Nephron progenitor cell (in vitro differentiated cells): ENCODE measurements at regions not wholly inside any gene's neighbourhood (a gene's known extent, or its start where the extent isn't known, plus 50 kb on each side); places are given as distances from the start of the nearest gene placed in this dataset.

ENCODE experiments used
- DNase-seq: peaks from one replicate; pipeline ENCODE4 v3.0.0; 2021
- H3K27ac Mint-ChIP-seq: 2 replicates; pipeline ENCODE4 v1.8.0; 2021; ENCODE audit warnings: mild to moderate bottlenecking, moderate library complexity, mixed read lengths
- H3K27me3 Mint-ChIP-seq: 2 replicates; pipeline ENCODE4 v1.8.0; 2021; ENCODE audit warnings: mild to moderate bottlenecking, low read depth, mixed read lengths; ENCODE audit not compliant: poor library complexity
- H3K36me3 Mint-ChIP-seq: 2 replicates; pipeline ENCODE4 v1.8.0; 2021; ENCODE audit warnings: low read depth, mixed read lengths
- H3K4me1 Mint-ChIP-seq: 2 replicates; pipeline ENCODE4 v1.8.0; 2021; ENCODE audit warnings: mixed read lengths
- H3K4me3 Mint-ChIP-seq: 2 replicates; pipeline ENCODE4 v1.8.0; 2021; ENCODE audit warnings: mild to moderate bottlenecking, moderate library complexity, mixed read lengths
- H3K9me3 Mint-ChIP-seq: 2 replicates; pipeline ENCODE4 v1.8.0; 2021; ENCODE audit warnings: mild to moderate bottlenecking, moderate library complexity, mixed read lengths
- TF ChIP-seq, protein P1 (sequence below): fragments of 200-600 bp; sonication (generic); IDR thresholded peaks from 2 replicates; pipeline ENCODE4 v1.5.0; 2021; ENCODE audit warnings: antibody characterized with exemption

DNA sequence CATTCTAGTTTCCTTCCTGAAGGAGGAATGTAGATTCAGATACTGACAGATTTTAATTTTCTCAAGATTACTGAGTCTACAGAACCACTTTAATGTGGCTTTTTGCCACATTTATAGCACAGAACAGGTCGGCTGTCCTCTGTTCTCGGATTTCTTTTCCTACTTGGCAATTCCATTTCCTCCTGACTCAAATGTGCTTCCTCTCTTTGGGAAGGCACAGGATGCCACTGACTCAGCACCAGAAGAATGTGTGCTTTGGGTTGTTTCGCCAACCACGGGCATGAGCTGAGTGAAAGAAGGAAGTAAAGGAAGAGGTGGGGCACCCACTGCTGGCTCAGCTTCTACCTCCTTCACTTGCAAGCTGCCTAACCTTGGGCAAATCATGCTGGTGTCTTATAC lies 970.6 kb upstream of the ACVR2A start:
- no peaks in the 10 kb centered on the region for H3K27me3 Mint-ChIP-seq
- H3K36me3 Mint-ChIP-seq, result no peaks in the 10 kb centered on the region
- no peaks in the 10 kb centered on the region for H3K9me3 Mint-ChIP-seq
- H3K27ac Mint-ChIP-seq, result no peak overlapping the region
- no peak for DNase-seq
- no peaks in the 10 kb centered on the region for H3K4me1 Mint-ChIP-seq
- H3K4me3 Mint-ChIP-seq, result no peak overlapping the region
- TF ChIP-seq, protein P1, sequence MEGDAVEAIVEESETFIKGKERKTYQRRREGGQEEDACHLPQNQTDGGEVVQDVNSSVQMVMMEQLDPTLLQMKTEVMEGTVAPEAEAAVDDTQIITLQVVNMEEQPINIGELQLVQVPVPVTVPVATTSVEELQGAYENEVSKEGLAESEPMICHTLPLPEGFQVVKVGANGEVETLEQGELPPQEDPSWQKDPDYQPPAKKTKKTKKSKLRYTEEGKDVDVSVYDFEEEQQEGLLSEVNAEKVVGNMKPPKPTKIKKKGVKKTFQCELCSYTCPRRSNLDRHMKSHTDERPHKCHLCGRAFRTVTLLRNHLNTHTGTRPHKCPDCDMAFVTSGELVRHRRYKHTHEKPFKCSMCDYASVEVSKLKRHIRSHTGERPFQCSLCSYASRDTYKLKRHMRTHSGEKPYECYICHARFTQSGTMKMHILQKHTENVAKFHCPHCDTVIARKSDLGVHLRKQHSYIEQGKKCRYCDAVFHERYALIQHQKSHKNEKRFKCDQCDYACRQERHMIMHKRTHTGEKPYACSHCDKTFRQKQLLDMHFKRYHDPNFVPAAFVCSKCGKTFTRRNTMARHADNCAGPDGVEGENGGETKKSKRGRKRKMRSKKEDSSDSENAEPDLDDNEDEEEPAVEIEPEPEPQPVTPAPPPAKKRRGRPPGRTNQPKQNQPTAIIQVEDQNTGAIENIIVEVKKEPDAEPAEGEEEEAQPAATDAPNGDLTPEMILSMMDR, result no peak

DNA sequence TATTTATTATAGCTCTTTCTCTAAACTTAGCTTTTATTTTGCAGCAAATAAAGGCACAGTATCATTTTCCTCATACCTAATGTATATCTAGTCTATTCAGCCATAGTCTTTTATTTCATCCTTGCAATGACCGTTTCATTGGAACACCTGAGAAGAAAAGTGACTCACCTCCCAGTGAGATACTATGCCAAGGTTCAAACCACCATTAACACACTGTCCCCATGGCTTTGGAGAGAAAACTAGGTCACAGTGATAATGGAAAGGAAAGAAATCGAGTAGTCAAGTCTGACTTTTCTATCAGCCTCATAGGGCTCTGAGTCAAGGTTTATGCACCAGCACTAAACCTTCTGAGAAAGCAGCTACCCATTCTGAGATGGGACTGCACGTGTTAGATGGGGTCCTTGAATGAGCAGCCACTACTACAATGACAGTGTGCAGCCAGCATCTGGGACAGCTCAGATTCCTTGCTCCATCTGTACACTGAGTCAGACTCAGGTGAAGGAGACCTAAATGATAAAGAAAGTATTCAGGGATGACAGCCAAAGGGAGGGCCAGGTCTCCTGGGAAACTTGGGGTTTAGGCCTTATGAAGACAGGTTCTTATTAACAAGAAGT lies 971.1 kb upstream of the ACVR2A start:
- H3K36me3 Mint-ChIP-seq, result no peaks in the 10 kb centered on the region
- no peak overlapping the region for H3K27ac Mint-ChIP-seq
- no peak overlapping the region for H3K4me3 Mint-ChIP-seq
- H3K4me1 Mint-ChIP-seq, result no peaks in the 10 kb centered on the region
- no peaks in the 10 kb centered on the region for H3K27me3 Mint-ChIP-seq
- TF ChIP-seq, protein P1, result no peak
- no peaks in the 10 kb centered on the region for H3K9me3 Mint-ChIP-seq
- no peak for DNase-seq

DNA sequence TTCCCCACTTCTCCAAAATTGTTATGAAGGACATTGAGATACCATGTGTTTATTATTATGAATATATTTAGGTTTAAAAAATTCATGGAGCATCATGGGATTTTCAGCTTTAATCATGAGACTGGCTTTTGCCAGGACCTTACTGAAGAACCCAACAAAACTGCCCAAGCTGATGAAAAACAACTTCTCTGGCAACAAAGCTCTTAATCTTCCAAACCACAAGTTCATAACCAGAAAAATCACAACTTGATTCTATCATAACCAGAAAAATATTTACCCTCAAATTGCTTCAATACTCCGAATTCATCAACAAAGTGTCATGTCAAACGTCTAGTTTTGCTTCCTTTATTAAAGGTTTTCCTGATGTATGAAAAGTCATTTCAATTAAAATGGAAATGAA lies 971.8 kb upstream of the ACVR2A start:
- Mint-ChIP-seq H3K36me3 (no peaks in the 10 kb centered on the region), H3K9me3 (no peaks in the 10 kb centered on the region), H3K4me1 (no peaks in the 10 kb centered on the region), H3K4me3 (no peak overlapping the region), H3K27me3 (no peaks in the 10 kb centered on the region), H3K27ac (no peak overlapping the region)
- TF ChIP-seq, protein P1, result no peak
- no peak for DNase-seq

DNA sequence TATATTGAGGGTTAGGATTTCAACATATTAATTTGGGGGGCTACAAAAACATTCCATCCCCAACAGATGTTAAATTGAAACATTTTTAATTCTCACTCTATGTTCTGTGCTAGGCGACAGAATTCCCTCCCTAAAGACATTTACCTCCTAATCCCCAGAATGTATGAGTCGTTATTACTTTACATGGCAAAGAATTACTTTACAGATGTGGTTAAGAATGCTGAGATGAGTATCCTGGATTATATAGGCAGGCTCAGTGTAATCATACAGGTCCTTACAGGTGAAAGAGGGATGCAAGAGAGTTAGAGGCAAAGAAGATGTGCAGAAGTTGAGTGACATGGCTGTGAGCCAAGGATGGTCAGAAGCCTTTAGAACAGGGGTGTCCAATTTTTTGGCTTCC lies 974.1 kb upstream of the ACVR2A start:
- H3K9me3 Mint-ChIP-seq, result no peaks in the 10 kb centered on the region
- no peaks in the 10 kb centered on the region for H3K36me3 Mint-ChIP-seq
- H3K27me3 Mint-ChIP-seq, result no peaks in the 10 kb centered on the region
- no peak overlapping the region for H3K27ac Mint-ChIP-seq
- H3K4me1 Mint-ChIP-seq, result no peaks in the 10 kb centered on the region
- no peak for DNase-seq
- no peak overlapping the region for H3K4me3 Mint-ChIP-seq
- TF ChIP-seq, protein P1, result no peak

DNA sequence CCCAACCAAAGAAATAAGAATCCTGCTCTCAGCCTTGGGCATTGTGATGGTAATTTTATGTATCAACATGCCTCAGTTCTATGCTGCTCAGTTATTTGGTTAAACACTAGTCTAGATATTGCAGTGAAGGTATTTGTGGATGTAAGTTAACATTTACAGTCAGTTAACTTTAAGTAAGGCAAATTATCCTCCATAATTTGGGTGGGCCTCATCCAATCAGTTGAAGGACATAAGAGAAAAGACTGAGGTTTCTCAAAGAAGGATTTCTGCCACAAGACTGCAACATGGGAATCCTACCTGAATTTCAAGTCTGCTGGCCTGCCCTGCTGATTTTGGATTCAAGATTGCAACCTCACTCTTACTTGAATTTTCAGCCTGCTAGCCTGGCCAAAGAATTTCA lies 975.5 kb upstream of the ACVR2A start:
- H3K27ac Mint-ChIP-seq, result no peak overlapping the region
- no peaks in the 10 kb centered on the region for H3K36me3 Mint-ChIP-seq
- H3K9me3 Mint-ChIP-seq, result peaks cover 9% of the 10 kb centered on the region
- no peak for DNase-seq
- TF ChIP-seq, protein P1, result no peak
- no peak overlapping the region for H3K4me3 Mint-ChIP-seq
- H3K27me3 Mint-ChIP-seq, result no peaks in the 10 kb centered on the region
- H3K4me1 Mint-ChIP-seq, result no peaks in the 10 kb centered on the region

DNA sequence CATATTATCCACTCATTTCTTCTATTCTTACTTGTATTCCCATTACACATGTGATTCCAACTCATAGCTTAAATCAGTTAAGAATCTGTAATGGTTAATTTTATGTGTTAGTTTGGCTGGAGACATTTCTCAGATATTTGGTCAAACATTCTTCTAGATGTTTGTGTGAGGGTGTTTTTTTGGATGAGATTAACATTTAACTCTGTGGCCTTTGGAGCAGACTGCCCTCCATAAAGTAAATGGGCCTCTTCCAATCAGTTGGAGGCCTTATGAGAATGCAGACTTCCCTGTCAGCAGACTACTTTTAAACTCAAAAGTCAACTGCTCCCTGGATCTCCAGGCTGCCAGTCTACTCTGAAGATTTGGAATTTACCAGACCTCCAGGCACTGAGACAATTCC lies 976.8 kb upstream of the ACVR2A start:
- no peaks in the 10 kb centered on the region for H3K4me1 Mint-ChIP-seq
- H3K9me3 Mint-ChIP-seq, result peaks cover 15% of the 10 kb centered on the region
- H3K27me3 Mint-ChIP-seq, result no peaks in the 10 kb centered on the region
- no peak for DNase-seq
- H3K36me3 Mint-ChIP-seq, result no peaks in the 10 kb centered on the region
- H3K4me3 Mint-ChIP-seq, result no peak overlapping the region
- TF ChIP-seq, protein P1, result no peak
- no peak overlapping the region for H3K27ac Mint-ChIP-seq
